Calu3 (cell line): ENCODE measurements at regions not wholly inside any gene's neighbourhood (a gene's known extent, or its start where the extent isn't known, plus 50 kb on each side); places are given as distances from the start of the nearest gene placed in this dataset.

Experiments used
- BruUV-seq: library from RNA; stranded (reverse); fragments of 400-500 nt; replicated peaks from 2 replicates; lab custom pipeline; 2021; lab: Mats Ljungman, UMichigan
- CTCF ChIA-PET: fragments of 300-600 bp; sonication (Branson Sonifier 250); formaldehyde crosslinking; loops from one replicate; lab custom pipeline; 2022; ENCODE audit warnings: antibody characterized with exemption; lab: Charles Lee
- DNase-seq: peaks from one replicate; pipeline ENCODE4 v3.0.0; 2022
- H3K27ac Mint-ChIP-seq: one replicate; pipeline ENCODE4 v1.8.0; 2022; ENCODE audit warnings: mixed read lengths; ENCODE audit not compliant: unreplicated experiment
- H3K27me3 Mint-ChIP-seq: one replicate; pipeline ENCODE4 v1.8.0; 2022; ENCODE audit warnings: mixed read lengths; ENCODE audit not compliant: unreplicated experiment
- H3K36me3 Mint-ChIP-seq: one replicate; pipeline ENCODE4 v1.8.0; 2022; ENCODE audit warnings: mild to moderate bottlenecking, moderate library complexity, mixed read lengths; ENCODE audit not compliant: insufficient read depth, unreplicated experiment
- H3K4me1 Mint-ChIP-seq: one replicate; pipeline ENCODE4 v1.8.0; 2022; ENCODE audit warnings: mild to moderate bottlenecking, low read depth, mixed read lengths; ENCODE audit not compliant: unreplicated experiment
- H3K4me3 Mint-ChIP-seq: one replicate; pipeline ENCODE4 v1.8.0; 2022; ENCODE audit warnings: mild to moderate bottlenecking, low read depth, moderate library complexity, mixed read lengths; ENCODE audit not compliant: unreplicated experiment
- H3K9me3 Mint-ChIP-seq: one replicate; pipeline ENCODE4 v1.8.0; 2022; ENCODE audit warnings: low read depth, mixed read lengths; ENCODE audit not compliant: unreplicated experiment
- intact Hi-C: fragments of 100-400 bp; cut with micrococcal nuclease; formaldehyde crosslinking; loops from one replicate; pipeline ENCODE4 v1.10.0; 2022; ENCODE audit not compliant: unreplicated experiment
- TF ChIP-seq, protein P1 (sequence below): fragments of 200-600 bp; IDR thresholded peaks from one replicate; pipeline ENCODE4 v1.8.0; 2022; ENCODE audit warnings: antibody characterized with exemption; ENCODE audit not compliant: unreplicated experiment

DNA sequence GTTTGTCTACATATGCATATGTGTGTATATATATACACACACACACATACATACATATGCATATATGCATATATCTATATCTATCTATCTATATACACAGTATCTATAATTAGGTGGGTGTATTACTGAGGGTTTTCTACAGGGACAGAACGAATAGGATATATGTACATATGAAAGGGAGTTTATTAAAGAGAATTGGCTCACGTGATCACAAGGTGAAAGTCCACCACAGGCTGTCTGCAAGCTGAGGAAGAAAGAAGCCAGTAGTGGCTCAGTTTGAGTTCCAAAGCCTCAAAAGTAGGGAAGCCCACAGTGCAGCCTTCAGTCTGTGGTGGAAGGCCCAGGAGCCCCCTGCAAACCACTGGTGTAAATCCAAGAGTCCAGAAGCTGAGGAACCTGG, 756.0 kb upstream of the ACVR2A start:
- TF ChIP-seq, protein P1, sequence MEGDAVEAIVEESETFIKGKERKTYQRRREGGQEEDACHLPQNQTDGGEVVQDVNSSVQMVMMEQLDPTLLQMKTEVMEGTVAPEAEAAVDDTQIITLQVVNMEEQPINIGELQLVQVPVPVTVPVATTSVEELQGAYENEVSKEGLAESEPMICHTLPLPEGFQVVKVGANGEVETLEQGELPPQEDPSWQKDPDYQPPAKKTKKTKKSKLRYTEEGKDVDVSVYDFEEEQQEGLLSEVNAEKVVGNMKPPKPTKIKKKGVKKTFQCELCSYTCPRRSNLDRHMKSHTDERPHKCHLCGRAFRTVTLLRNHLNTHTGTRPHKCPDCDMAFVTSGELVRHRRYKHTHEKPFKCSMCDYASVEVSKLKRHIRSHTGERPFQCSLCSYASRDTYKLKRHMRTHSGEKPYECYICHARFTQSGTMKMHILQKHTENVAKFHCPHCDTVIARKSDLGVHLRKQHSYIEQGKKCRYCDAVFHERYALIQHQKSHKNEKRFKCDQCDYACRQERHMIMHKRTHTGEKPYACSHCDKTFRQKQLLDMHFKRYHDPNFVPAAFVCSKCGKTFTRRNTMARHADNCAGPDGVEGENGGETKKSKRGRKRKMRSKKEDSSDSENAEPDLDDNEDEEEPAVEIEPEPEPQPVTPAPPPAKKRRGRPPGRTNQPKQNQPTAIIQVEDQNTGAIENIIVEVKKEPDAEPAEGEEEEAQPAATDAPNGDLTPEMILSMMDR: no peak
- no TSS peak for BruUV-seq
- DNase-seq: no peak
- peaks cover 9% of the 10 kb centered on the region for H3K4me1 Mint-ChIP-seq
- H3K9me3 Mint-ChIP-seq: no peaks in the 10 kb centered on the region
- H3K27ac Mint-ChIP-seq: no peak overlapping the region
- H3K36me3 Mint-ChIP-seq: no peaks in the 10 kb centered on the region
- CTCF ChIA-PET: no interaction called here
- H3K4me3 Mint-ChIP-seq: no peak overlapping the region
- intact Hi-C loops: loop anchor here (10.0 kb wide), 1 partner anchor 556 kb away; no protein-coding TSS in a partner anchor
- no peaks in the 10 kb centered on the region for H3K27me3 Mint-ChIP-seq

DNA sequence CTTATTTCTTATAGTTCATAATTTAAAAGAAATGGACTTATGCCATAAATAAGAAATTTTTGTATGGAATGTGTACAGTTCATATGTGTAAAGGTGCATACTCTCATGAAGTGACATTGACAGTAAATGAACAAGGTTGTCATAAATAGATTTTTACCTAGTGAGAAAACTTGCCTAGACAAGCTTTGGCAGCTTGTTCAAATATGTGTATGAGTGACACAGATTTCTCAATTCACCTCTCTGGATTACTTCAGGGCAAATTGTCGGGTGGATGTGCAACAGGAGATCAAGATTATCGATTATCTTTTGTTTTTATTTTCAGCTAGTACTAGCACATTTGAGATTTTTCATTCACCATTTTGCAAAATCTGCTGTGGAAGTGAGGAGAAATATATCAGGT, 758.1 kb upstream of the ACVR2A start:
- Mint-ChIP-seq H3K27me3 (no peaks in the 10 kb centered on the region), H3K27ac (no peak overlapping the region), H3K9me3 (no peaks in the 10 kb centered on the region), H3K4me1 (peaks cover 16% of the 10 kb centered on the region), H3K36me3 (no peaks in the 10 kb centered on the region), H3K4me3 (no peak overlapping the region)
- CTCF ChIA-PET: no interaction called here
- intact Hi-C loops: loop anchor here (10.0 kb wide), 1 partner anchor 558 kb away; no protein-coding TSS in a partner anchor
- DNase-seq: no peak
- TF ChIP-seq, protein P1: no peak
- BruUV-seq: no TSS peak

DNA sequence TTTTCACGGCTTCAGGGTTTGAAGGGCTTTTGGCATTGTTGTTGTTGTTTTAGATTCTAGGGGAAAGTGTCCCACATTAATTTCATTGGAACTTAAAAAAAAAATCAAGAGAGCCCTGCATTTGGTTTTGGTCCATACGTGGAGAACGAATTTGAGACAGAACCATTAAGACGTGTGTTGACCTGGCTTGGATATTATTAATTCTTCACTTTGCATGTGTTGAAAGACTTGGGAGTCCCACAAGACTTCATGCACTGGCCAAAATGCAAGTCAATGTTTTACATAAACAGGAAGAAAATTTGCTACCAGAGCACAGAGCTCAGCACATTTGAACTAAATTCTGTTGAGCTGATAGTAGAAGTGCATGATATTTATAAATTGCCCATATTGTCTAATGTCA, 761.2 kb upstream of the ACVR2A start:
- H3K4me3 Mint-ChIP-seq: no peak overlapping the region
- no peaks in the 10 kb centered on the region for H3K27me3 Mint-ChIP-seq
- intact Hi-C loops: loop anchor here (1.0 to 10.0 kb wide), 3 partner anchors 156 to 561 kb away; no protein-coding TSS in a partner anchor
- TF ChIP-seq, protein P1: no peak
- H3K36me3 Mint-ChIP-seq: no peaks in the 10 kb centered on the region
- peaks cover 16% of the 10 kb centered on the region for H3K4me1 Mint-ChIP-seq
- no peaks in the 10 kb centered on the region for H3K9me3 Mint-ChIP-seq
- no peak overlapping the region for H3K27ac Mint-ChIP-seq
- CTCF ChIA-PET: interaction anchor here (1.1 to 2.7 kb wide), 4 partner anchors 39 to 249 kb away, joined by 3 to 22 read pairs (median 6); no protein-coding TSS in a partner anchor
- no TSS peak for BruUV-seq
- DNase-seq: no peak

DNA sequence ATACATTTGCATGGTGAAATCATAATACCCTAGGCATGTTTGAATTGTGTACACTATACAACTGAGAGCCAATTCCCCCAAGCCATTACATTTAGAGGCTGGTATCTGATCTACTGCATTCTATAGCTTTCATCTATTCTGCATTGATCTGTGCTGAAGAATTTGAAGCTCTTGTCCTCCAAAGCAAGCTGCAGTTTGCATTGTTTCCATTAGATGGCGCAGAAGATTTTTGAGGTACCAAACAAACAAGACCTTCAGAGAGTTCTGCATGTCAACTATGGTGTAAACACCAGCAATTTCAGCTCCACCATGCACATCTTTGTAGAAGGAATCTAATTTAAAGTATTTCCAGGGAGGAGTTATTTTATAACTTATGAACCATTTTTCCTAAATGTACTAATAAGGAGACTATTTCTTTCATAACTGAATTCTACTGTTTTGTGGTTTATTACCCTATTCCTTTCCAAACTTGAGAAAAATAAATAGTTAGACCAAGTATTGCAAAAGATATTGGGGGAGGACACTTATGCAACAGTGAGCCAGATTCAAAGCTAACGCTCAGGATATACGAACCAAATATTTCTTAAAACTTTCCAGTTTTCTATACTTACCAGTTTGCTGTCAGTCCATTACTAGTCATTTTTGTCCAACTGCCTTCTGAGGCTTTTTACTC, 761.8 kb upstream of the ACVR2A start:
- H3K4me1 Mint-ChIP-seq: peaks cover 16% of the 10 kb centered on the region
- no peaks in the 10 kb centered on the region for H3K9me3 Mint-ChIP-seq
- H3K27ac Mint-ChIP-seq: no peak overlapping the region
- CTCF ChIA-PET: interaction anchor here (1.1 to 2.7 kb wide), 4 partner anchors 38 to 828 kb away, joined by 5 to 22 read pairs (median 9); no protein-coding TSS in a partner anchor
- TF ChIP-seq, protein P1: peak; percentile 76
- DNase-seq: peak; percentile 68
- intact Hi-C loops: loop anchor here (1.0 to 10.0 kb wide), 4 partner anchors 156 to 828 kb away; no protein-coding TSS in a partner anchor
- BruUV-seq: no TSS peak
- no peak overlapping the region for H3K4me3 Mint-ChIP-seq
- no peaks in the 10 kb centered on the region for H3K36me3 Mint-ChIP-seq
- H3K27me3 Mint-ChIP-seq: no peaks in the 10 kb centered on the region
